SKM-1 (cell line): ENCODE measurements at regions not wholly inside any gene's neighbourhood (a gene's known extent, or its start where the extent isn't known, plus 50 kb on each side); places are given as distances from the start of the nearest gene placed in this dataset.

Experiments
- DNase-seq: peaks from one replicate; lab custom pipeline; 2025; ENCODE audit not compliant: unreplicated experiment; lab: John Stamatoyannopoulos, UW

DNA sequence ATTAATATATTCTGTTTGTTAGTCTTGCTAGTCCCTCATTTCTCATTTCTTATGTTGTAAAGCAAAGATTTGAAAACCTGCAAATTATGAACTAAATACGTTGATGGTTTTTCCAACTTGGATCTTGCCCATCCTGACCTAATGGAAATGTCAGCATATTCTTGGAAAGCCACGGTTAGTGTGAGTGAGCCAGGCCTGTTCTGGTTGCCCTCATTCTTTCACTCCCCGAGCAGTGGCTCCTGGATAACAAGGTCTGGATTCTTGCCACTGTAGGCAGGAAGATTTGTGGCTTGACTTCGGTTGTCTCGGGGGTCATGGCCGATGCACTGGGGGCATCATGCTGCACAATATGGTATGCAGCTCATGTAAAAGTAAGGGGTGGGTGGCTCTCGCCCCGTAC lies 359.1 kb downstream of the MEIS1 start:
- DNase-seq, result no peak

GRCh38 chr2:66794551-66794950 lies 359.6 kb downstream of the MEIS1 start:
- no peak for DNase-seq

DNA sequence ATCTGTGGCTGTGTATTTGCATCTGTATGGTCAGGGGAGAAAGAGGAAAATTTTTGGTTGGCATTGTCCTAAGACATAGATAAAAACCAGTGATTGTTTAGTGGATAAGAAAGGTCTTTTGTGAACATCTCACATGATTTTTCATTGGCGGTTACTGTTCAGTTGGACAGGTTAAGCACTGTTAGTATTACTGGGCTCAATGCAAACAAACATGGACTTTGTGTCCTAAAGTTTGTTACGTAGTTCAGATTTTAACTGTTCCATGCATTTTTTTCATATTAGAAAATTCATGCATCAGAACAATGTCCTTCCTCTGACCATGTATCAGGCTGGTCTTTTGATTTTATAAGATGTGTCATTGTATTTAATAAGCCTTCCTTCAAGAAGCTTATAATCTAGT lies 368.0 kb downstream of the MEIS1 start:
- no peak for DNase-seq

DNA sequence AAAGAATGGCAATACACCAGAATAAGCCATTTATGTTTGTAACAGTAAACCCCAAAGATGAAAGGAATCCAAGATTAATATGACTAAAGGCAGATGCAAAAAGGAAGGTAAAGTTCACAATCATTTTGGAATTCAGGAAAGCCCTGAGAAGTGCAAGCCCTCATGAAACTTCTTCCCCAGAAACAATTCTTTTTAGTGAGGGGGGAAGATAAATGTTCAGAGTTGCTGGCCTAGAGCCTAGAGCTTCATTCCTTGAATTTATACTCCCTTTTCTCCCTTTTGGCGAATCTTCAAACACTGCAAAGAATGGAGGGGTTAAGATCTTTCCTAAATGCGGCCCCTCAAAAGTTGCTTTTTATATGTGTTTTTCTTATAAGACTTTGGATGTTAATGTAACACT lies 368.8 kb downstream of the MEIS1 start:
- no peak for DNase-seq

GRCh38 chr2:66805016-66805865 lies 370.3 kb downstream of the MEIS1 start:
- no peak for DNase-seq

DNA sequence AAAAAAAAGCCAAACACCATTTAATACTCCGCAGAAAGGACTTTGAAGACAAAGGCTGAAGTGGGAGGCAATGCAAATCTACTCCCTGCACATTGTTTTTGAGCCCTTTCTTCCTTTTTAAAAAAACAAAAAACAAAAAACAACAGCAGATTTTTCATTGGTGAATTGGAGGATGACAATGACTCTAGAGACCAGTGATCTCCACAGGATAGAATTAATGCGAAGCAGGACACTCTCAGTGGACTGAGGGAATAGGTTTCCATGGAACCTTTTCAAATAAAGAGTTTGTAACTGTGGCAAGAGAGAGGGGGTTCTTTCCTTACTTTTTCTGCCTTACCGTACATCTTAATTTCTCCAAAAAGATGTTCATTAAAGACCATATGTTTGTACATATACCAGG lies 371.0 kb downstream of the MEIS1 start:
- DNase-seq, result no peak

- DNase-seq, result no peak
Observed at GRCh38 chr2:66813525-66813924, 378.6 kb downstream of the MEIS1 start.

DNA sequence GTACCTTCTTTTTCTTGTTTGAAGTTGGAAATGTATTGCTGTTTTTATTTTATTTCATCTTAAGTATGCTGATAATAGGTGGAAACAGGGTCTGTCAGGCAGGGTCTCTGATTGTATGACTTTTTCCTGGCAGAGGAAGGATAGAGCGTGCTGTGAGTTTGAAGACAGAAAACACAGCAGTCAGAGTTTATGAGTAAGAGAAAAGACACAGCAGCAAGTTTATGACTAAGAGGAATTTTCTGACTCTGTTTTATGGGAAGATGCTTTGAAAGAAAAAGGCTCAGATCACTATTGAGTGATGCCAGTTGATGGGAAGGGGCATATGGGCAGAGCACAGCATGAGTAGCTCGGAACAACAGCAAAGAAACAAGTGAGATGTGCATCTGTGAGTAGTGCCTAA lies 379.1 kb downstream of the MEIS1 start:
- no peak for DNase-seq

DNA sequence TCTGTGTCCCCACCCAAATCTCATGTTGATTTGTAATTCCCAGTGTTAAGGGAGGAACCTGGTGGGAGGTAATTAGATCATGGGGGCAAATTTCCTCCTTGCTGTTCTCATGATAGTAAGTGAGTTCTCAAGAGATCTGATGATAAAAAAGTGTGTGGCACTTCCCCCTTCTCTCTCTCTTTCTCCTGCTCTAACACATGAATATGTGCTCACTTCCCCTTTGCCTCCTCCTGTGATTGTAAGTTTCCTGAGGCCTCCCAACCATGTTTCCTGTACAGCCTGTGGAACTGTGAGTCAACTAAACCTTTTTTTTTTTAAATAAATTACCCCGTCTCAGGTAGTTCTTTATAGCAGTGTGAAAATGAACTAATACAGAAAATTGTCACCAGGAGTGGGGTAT lies 380.0 kb downstream of the MEIS1 start:
- no peak for DNase-seq

DNA sequence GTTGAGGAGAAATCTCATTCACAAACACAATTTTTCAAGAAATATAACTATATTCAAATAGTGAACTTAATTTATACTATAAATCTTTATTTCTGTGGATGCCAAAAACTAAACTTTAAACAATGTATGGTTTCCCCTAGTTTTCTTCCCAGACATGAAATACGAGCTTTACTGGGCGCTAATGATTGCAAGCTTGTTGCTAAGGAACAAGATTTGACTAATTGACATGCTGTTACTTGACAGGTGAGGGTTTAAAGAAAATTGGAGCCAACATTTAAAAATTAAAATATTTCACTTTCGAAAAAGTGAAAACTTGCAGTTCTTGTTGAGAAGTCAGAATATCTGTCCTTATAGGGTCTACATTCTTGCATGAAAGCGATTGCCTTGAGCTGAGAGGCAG lies 381.0 kb downstream of the MEIS1 start:
- no peak for DNase-seq

DNA sequence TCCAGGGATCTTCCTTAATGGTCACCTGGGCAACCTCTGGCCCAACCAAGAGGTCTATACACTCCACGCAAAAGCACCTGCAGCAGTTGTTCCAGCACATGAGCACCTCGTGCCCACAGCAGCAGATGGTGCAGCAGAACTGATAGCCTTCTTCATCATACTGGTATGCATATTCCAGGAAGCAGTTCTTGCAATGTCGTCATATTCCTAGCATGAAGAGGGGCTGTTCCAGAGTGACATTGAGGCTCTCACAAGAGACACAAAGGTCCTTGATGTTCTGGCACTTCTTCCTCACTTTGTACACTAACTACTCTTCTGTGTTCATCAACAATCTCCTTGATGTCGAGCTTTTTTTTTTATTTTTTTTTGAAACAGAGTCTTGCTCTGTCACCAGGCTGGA lies 386.2 kb downstream of the MEIS1 start:
- DNase-seq, result no peak

- no peak for DNase-seq
Observed at GRCh38 chr2:66822186-66822585, 387.3 kb downstream of the MEIS1 start.

DNA sequence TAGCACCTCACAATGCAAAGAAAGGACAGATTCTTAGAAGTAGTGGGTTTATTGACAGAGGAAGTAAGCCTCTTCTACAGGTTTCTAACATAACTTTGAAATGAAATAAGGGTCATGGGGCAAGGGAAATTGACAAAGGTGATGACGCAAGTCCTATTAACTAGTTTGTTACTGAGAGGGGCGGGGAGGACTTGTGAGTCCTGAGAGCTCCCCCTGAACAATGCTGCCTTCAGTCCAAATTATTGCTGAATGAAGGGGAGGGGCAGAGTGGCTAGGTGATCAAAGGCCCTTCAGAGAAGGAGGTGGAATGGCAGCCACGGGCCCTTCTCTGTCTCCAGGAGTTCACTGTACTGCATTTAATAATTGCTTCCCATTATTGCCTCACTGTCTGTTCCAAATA lies 390.0 kb downstream of the MEIS1 start:
- no peak for DNase-seq

GRCh38 chr2:66827851-66828250 lies 392.9 kb downstream of the MEIS1 start:
- no peak for DNase-seq

DNA sequence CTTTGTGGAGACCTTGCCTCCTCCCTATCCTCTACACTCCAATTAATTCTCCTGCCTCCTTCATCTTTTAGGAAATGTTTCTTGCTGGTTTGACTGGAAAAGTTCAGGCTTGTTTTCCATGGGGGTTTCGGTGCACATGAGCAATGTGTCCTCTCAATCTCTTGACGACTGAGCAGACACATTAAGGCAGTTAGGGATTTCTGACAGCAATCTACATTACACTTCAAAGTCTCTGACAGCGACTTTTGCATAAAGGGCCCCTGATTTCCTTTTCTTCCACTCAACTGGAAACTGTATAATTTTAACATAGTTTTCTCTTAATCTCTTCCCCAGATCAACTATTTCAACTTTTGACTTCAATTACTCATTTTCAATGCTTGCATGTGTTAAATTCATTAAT lies 394.0 kb downstream of the MEIS1 start:
- DNase-seq, result no peak

DNA sequence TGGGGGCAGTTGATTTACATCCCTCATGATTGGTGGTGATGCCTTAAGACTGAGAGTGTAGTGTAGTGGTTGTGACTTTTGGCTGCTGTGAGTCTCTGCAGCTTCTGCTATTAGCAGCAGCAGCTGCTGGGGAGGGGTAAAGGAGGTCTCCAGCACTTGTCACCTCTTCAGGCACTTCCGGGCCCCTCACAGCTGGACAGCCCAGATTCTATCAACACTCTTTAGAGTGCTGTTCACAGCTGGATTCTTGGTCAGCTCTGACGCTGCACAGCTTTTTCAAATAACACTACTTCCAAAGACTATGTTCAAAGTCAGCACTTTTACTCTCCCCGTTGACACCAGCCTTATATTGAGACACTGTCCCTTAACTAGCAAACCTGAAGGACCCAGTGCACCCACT lies 396.0 kb downstream of the MEIS1 start:
- no peak for DNase-seq

DNA sequence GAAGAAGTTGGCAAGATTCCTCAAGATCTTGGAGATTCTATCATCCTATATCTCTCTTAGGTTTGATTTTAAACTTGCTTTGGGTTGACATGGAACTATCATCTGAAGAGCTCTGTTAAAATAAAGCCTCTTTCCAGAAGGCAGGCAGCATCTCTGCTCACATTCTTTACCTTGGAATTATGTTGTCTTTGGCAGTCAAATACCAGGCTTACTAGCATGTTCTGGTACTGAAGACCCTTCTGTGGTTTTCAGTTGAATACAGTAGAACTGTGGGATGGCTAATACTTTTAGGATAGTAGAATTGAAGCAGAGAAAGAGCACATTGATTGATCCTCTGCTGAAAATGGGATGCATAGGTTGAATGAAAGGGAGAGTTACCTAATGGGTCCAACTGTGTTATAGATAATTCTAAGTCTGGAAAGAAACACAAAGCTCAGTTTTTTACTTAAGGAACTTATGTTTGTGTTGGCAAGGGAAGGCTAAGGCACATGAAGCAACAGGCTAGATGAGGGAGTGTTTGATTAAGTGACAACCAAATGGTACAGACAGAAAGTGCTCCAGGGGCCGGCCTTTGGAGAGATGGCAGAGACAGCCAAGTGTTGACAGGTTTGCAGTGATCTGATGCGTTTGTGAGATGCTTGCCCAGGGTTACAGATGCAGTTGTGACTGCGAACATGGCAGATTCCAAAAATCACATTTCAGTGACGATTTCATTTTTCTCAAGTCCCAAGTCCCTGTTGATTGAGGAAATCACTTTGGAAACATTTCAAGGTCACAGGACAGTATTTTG lies 397.9 kb downstream of the MEIS1 start:
- no peak for DNase-seq

DNA sequence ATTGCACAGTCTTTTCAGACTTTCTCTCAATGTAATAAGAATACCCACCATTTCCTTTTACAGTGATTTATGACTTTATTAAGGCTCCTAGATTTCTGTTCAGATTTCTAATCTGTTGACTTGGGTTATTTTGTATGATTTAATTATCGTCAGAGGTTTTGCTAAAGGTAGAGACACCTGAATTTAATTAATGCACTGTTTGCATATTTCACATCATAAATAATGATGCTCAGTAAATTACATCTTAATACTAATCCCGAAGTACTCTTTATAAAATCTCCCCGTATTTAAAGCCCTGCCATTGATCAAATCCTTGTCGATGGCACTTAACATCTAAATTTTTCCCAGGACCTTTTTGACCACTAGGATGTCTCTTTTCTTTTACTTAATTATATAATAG lies 399.9 kb downstream of the MEIS1 start:
- DNase-seq, result no peak

- DNase-seq, result no peak
Observed at GRCh38 chr2:66836851-66837250, 401.9 kb downstream of the MEIS1 start.

GRCh38 chr2:66839551-66840320 lies 404.8 kb downstream of the MEIS1 start:
- DNase-seq, result no peak

- DNase-seq, result no peak
Observed at GRCh38 chr2:66840321-66841002, 405.5 kb downstream of the MEIS1 start.
